Aorta (tissue), 5 donors: ENCODE measurements at regions not wholly inside any gene's neighbourhood (a gene's known extent, or its start where the extent isn't known, plus 50 kb on each side); places are given as distances from the start of the nearest gene placed in this dataset.

Source experiments
- ATAC-seq: fragments of 200-7000 bp; cut with Tn5 transposase; one replicate; pipeline ENCODE4 v1.9.1; 2022; ENCODE audit warnings: moderate library complexity; ENCODE audit not compliant: low FRiP score
- DNase-seq, 2 donors: peaks; one replicate each; pipeline ENCODE4 v3.0.0-alpha.2; 2020
- H3K27ac ChIP-seq, 2 donors: one replicate each; pipeline ENCODE4 v1.5.1; 2013; ENCODE audit warnings: low read length in 2 of 2, mild to moderate bottlenecking in 2 of 2, moderate library complexity in 2 of 2, control low read depth in 1 of 2, inconsistent platforms in 1 of 2, low read depth in 1 of 2
- H3K27me3 ChIP-seq, 2 donors: one replicate each; pipeline ENCODE4 v1.6.1; 2013; ENCODE audit warnings: control low read depth in 1 of 2, low read length in 1 of 2, mild to moderate bottlenecking in 1 of 2, moderate library complexity in 1 of 2; ENCODE audit not compliant: insufficient read depth in 2 of 2, control insufficient read depth in 1 of 2
- H3K36me3 ChIP-seq, 2 donors: one replicate each; pipeline ENCODE4 v1.6.1; 2013; ENCODE audit warnings: control low read depth in 1 of 2, low read length in 1 of 2, mild to moderate bottlenecking in 1 of 2; ENCODE audit not compliant: insufficient read depth in 2 of 2, control insufficient read depth in 1 of 2
- H3K4me1 ChIP-seq, 2 donors: one replicate each; pipeline ENCODE4 v1.6.1; 2013; ENCODE audit warnings: low read length in 2 of 2, control low read depth in 1 of 2, mild to moderate bottlenecking in 1 of 2, moderate library complexity in 1 of 2; ENCODE audit not compliant: insufficient read depth in 2 of 2, control insufficient read depth in 1 of 2
- H3K4me3 ChIP-seq, 2 donors: one replicate each; pipeline ENCODE4 v1.5.1; 2013; ENCODE audit warnings: low read length in 2 of 2, control low read depth in 1 of 2, mild to moderate bottlenecking in 1 of 2
- H3K9me3 ChIP-seq: one replicate; pipeline ENCODE4 v1.6.1; 2013; ENCODE audit warnings: mild to moderate bottlenecking, low read length; ENCODE audit not compliant: control insufficient read depth
- WGBS, 2 donors: extraction: QIAGEN DNeasy Blood & Tissue Kit; methylation state at CpG; one replicate each; pipeline ENCODE4 v1.1.7; 2013; 5-methylcytosine and 5-hydroxymethylcytosine counted together
- intact Hi-C, 2 donors: fragments of 100-400 bp; cut with DNase I; formaldehyde crosslinking; loops; one replicate each; pipeline versions ENCODE4 v1.14.2 to v1.15.0; 2022
- donor health status: healthy with polysubstance abuse.
- donor health status: Bipolar disorder and iron deficiency.
- donor health status: DM: no; HTN: no; CAD: no.
- donor health status: DM: no; HTN: no; CAD: no.
- donor health status: DM: yes; HTN: yes; CAD: no.

DNA sequence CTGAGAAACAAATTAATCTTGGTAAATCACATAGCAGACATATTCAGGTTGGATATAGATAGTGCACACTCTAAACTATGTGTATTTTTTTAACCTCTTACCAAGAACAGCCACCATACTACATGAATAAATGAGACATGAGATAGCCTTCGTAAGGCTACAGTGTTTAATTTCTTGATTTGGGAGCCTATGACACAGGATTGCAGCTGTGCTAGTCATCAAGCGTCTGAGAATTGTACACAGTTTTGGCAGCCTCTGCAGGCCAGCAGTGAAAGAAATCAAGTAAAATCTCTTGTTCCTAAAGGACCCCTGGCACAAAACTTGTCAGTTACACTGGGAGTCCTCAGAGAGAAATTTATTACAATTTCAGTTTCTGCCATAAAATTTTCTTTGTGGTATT is 236.1 kb downstream of the C12orf50 start:
- H3K27me3 ChIP-seq: no peaks in the 10 kb centered on the region
- H3K36me3 ChIP-seq: no peaks in the 10 kb centered on the region
- H3K27ac ChIP-seq: no peak overlapping the region
- ATAC-seq: no peak
- H3K4me1 ChIP-seq: peaks cover 0 to 1% of the 10 kb centered on the region in 2 donors
- WGBS, 2 donors: 33% methylated on average over 2 of the region's 2 CpGs
- DNase-seq: no peak
- no peak overlapping the region for H3K4me3 ChIP-seq
- intact Hi-C loops: no loop called here
- H3K9me3 ChIP-seq: no peaks in the 10 kb centered on the region

DNA sequence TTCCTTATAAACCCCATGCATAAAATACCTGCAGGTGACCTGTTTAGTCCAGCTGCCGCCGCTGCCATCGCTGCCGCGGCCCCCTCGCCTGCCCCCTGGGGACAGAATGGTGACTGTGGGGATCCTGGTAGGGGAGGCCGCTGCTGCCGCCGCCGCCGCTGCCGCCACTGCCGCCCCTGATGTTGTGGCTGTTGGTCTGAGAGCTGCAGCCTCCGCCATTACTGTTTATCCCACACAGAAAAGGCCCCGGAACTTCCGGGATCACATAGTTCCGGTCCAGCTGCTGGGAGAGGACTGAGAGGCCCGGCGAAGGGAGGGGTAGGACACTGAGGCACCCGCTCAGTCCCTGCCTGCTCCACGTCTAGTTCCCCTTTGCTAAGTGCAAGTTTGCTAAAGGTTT is 244.9 kb downstream of the C12orf50 start:
- ATAC-seq (no peak), DNase-seq (no peak)
- WGBS, 2 donors: 96% methylated on average over 21 of the region's 21 CpGs
- intact Hi-C loops: no loop called here
- Histone ChIP-seq H3K27me3 (no peaks in the 10 kb centered on the region), H3K36me3 (no peaks in the 10 kb centered on the region), H3K27ac (no peak overlapping the region), H3K9me3 (no peaks in the 10 kb centered on the region), H3K4me3 (no peak overlapping the region), H3K4me1 (no peaks in the 10 kb centered on the region)

DNA sequence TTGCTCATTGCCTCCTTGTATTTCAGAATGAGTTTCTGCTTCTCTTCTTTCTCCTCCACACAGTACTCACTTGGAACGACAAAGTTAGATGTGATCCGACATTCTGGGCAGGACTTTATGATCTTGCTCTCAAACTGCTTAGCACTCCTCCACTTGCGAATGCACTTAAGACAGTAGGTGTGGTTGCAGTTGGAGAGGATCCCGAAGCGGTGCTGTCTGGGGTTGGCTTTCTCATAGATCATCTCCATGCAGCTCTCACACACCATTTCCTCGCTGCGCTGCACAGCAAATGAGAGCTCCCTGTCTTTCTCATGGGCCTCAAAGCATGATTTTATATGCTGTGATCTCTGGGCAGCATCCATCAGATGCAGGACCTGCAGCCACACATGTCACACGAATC is 245.7 kb downstream of the C12orf50 start:
- Histone ChIP-seq H3K4me1 (no peaks in the 10 kb centered on the region), H3K36me3 (no peaks in the 10 kb centered on the region), H3K27me3 (no peaks in the 10 kb centered on the region), H3K9me3 (no peaks in the 10 kb centered on the region), H3K4me3 (no peak overlapping the region), H3K27ac (no peak overlapping the region)
- intact Hi-C loops: no loop called here
- ATAC-seq (no peak), DNase-seq (no peak)
- 96 to 97% methylated on average over 8 of the region's 8 CpGs for WGBS, 2 donors

DNA sequence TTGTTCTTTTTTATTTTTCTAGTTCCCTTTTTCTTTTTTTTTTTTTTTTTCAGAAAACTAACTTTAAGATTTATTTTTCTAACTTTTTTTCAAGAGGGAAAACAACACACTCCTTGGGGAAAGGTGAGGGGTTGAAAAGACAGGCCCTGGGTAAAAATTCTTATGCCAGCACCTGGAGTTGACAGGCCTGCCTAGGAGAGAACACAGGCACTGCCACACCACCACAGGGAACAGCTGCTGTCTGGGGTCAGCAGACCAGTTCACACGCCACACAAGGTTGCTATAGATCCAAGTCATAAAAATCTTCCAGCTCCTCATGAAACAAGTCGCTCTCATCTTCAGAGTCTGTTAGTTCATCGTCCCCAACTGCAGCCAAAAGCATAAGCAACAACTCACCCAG is 246.4 kb downstream of the C12orf50 start:
- Histone ChIP-seq H3K27ac (no peak overlapping the region), H3K4me3 (no peak overlapping the region), H3K4me1 (no peaks in the 10 kb centered on the region), H3K36me3 (no peaks in the 10 kb centered on the region), H3K27me3 (no peaks in the 10 kb centered on the region), H3K9me3 (no peaks in the 10 kb centered on the region)
- 92 to 95% methylated on average over 3 of the region's 3 CpGs for WGBS, 2 donors
- DNase-seq (no peak), ATAC-seq (no peak)
- intact Hi-C loops: no loop called here

DNA sequence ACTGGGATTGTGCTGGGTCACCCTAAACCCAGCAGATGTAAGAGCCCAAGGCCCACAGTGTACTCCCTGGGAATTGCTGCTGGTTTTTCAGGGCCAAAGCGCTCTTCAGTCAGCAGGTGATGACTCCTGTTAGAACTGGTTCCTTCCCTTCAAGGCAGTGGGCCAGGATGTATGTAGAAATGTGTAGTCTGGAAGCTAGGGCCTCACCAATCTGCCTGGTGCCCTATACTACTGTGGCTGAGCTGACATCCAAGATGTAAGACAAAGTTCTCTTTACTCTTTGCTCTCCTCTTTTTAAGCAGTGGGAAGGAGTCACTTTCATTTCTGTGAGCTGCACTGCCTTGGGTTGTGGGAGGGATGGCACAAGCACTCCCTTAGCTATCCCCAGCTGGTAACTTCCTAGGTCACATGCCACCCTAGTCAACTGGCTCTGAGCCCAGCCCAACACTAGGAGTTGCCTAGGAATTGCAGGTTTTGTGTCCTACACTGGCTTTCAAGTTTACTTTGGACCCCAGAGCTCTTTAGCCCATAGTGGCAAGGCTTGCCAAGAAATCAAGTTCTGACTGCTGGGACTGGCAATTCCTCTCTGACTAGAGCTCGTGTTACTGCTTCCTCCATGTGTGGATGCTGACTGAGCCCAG is 249.2 kb downstream of the C12orf50 start:
- DNase-seq: no peak
- ATAC-seq: no peak
- Histone ChIP-seq H3K27ac (no peak overlapping the region), H3K4me3 (no peak overlapping the region), H3K9me3 (no peaks in the 10 kb centered on the region), H3K4me1 (no peaks in the 10 kb centered on the region), H3K27me3 (no peaks in the 10 kb centered on the region), H3K36me3 (no peaks in the 10 kb centered on the region)
- intact Hi-C loops: no loop called here
- WGBS, 2 donors: 50 to 54% methylated on average over 2 of the region's 2 CpGs

DNA sequence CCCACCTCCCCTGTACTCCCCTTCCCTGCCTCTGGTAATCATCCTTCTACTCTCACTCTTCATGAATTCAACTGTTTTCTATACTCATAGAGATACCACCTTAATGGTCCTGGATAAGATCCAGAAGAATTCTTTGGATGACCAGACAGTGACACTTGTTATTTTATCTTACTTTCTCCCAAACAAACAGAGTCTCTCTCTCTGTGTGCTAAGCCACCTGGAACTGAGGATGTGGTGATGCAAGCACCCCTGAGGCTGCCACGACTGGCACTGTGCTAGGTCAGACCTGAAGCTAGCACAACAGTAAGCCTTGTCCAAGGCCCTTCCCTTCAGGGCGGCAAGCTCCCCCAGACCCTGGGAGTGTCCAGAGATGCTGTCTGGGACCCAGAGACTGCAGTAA is 250.2 kb downstream of the C12orf50 start:
- no peaks in the 10 kb centered on the region for H3K9me3 ChIP-seq
- no peak for ATAC-seq
- H3K36me3 ChIP-seq: no peaks in the 10 kb centered on the region
- no peak overlapping the region for H3K4me3 ChIP-seq
- no peak overlapping the region for H3K27ac ChIP-seq
- 94 to 95% methylated on average over 2 of the region's 2 CpGs for WGBS, 2 donors
- intact Hi-C loops: no loop called here
- no peak for DNase-seq
- H3K27me3 ChIP-seq: no peaks in the 10 kb centered on the region
- no peaks in the 10 kb centered on the region for H3K4me1 ChIP-seq

DNA sequence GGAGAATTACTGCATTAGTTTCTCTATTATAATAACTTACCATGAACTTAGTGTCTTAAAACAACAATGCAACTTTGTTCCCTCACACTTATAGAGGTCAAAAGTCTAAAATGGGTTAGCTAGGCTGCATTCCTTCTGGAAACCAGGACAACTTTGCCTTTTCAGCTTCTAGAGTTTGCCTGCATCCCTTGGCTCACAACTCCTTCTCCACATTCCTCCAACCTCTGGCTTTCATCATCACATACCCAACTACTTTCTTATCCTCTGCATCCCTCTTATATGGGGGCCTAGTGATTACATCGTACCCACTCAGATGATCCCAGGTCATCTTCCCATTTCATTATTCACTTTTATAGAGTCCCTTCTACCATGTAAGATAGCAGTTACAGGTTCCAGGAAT is 251.1 kb downstream of the C12orf50 start:
- no peak overlapping the region for H3K4me3 ChIP-seq
- H3K27ac ChIP-seq: no peak overlapping the region
- H3K4me1 ChIP-seq: no peaks in the 10 kb centered on the region
- WGBS, 2 donors: 87 to 91% methylated on average over 1 of the region's 1 CpG
- H3K27me3 ChIP-seq: no peaks in the 10 kb centered on the region
- H3K36me3 ChIP-seq: no peaks in the 10 kb centered on the region
- intact Hi-C loops: no loop called here
- DNase-seq (no peak), ATAC-seq (no peak)
- H3K9me3 ChIP-seq: no peaks in the 10 kb centered on the region

DNA sequence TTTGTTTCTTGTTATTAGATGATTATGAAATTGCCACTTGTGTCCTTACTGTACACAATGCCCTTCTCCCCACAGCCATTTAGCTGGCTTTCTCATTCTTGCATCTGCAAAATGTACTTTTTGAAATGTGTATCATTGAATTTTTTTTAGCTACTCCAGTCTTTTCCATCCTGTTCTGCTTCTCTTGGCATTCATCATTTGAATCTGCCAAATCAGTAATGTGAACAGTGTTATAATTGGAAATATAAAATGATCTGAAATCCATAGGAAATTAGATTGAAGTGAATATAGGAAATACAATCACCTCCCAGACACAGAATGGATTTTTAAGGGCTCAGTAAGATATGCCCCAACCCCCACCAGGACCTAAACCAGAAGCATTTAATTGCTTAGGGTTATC is 253.4 kb downstream of the C12orf50 start:
- Histone ChIP-seq H3K9me3 (no peaks in the 10 kb centered on the region), H3K27ac (no peak overlapping the region), H3K4me3 (no peak overlapping the region), H3K4me1 (no peaks in the 10 kb centered on the region), H3K27me3 (no peaks in the 10 kb centered on the region), H3K36me3 (no peaks in the 10 kb centered on the region)
- no peak for ATAC-seq
- intact Hi-C loops: no loop called here
- DNase-seq: no peak

DNA sequence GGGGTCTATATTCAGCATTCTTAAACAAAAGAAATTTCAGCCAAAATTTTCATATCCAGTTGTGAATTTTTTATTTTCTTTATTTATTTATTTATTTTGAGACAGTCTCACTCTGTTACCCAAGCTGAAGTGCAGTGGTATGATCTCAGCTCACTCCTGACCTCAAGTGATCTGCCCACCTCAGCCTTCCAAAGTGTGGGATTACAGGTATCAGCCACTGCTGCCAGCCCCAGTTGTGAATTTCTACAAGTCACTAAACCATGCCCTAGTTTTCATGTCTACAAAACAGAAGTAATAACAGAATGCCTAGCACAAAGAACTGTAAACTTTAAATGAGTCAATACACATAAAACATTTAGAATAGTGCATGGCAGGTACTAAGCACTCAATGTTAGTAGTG is 254.2 kb downstream of the C12orf50 start:
- intact Hi-C loops: no loop called here
- Histone ChIP-seq H3K4me3 (no peak overlapping the region), H3K4me1 (no peaks in the 10 kb centered on the region), H3K27ac (no peak overlapping the region), H3K36me3 (no peaks in the 10 kb centered on the region), H3K27me3 (no peaks in the 10 kb centered on the region), H3K9me3 (no peaks in the 10 kb centered on the region)
- ATAC-seq (no peak), DNase-seq (no peak)
